ENCODE measurements at regions not wholly inside any gene's neighbourhood (a gene's known extent, or its start where the extent isn't known, plus 50 kb on each side); places are given as distances from the start of the nearest gene placed in this dataset.

GRCh38 chr5:67346611-67347010, 150.0 kb upstream of the CD180 start:
- Histone ChIP-seq H3K4me3 (no peak overlapping the region), H3K27me3 (no peaks in the 10 kb centered on the region), H3K9me3 (no peaks in the 10 kb centered on the region), H3K36me3 (no peaks in the 10 kb centered on the region), H3K4me1 (no peaks in the 10 kb centered on the region), H3K27ac (no peak overlapping the region)
- intact Hi-C loops (cut with DNase I; ENCODE audit: low total_unique reads) = no loop called here
- DNase-seq = no peak
- TF ChIP-seq CTCF (IDR thresholded peaks at IDR 0.05) = no peak
- TF ChIP-seq POLR2A (IDR thresholded peaks at IDR 0.05) = no peak

GRCh38 chr5:67344870-67345269, 148.3 kb upstream of the CD180 start:
- no peak overlapping the region for H3K27ac ChIP-seq
- no peaks in the 10 kb centered on the region for H3K27me3 ChIP-seq
- TF ChIP-seq CTCF (IDR thresholded peaks at IDR 0.05) (no peak), POLR2A (IDR thresholded peaks at IDR 0.05) (no peak)
- H3K36me3 ChIP-seq = no peaks in the 10 kb centered on the region
- no peaks in the 10 kb centered on the region for H3K4me1 ChIP-seq
- DNase-seq = no peak
- H3K4me3 ChIP-seq = no peak overlapping the region
- H3K9me3 ChIP-seq = no peaks in the 10 kb centered on the region
- intact Hi-C loops (cut with DNase I; ENCODE audit: low total_unique reads) = no loop called here

GRCh38 chr5:67343835-67344234, 147.2 kb upstream of the CD180 start:
- no peak overlapping the region for H3K27ac ChIP-seq
- no peaks in the 10 kb centered on the region for H3K9me3 ChIP-seq
- no peak overlapping the region for H3K4me3 ChIP-seq
- intact Hi-C loops (cut with DNase I; ENCODE audit: low total_unique reads) = no loop called here
- H3K36me3 ChIP-seq = no peaks in the 10 kb centered on the region
- TF ChIP-seq POLR2A (IDR thresholded peaks at IDR 0.05) (no peak), CTCF (IDR thresholded peaks at IDR 0.05) (no peak)
- H3K27me3 ChIP-seq = no peaks in the 10 kb centered on the region
- no peaks in the 10 kb centered on the region for H3K4me1 ChIP-seq
- DNase-seq = no peak

- no peaks in the 10 kb centered on the region for H3K9me3 ChIP-seq
- intact Hi-C loops (cut with DNase I; ENCODE audit: low total_unique reads) = no loop called here
- no peaks in the 10 kb centered on the region for H3K36me3 ChIP-seq
- H3K4me3 ChIP-seq = no peak overlapping the region
- H3K27me3 ChIP-seq = no peaks in the 10 kb centered on the region
- TF ChIP-seq POLR2A (IDR thresholded peaks at IDR 0.05) (no peak), CTCF (IDR thresholded peaks at IDR 0.05) (no peak)
- H3K27ac ChIP-seq = no peak overlapping the region
- DNase-seq = no peak
- no peaks in the 10 kb centered on the region for H3K4me1 ChIP-seq
Observed at GRCh38 chr5:67341478-67341877, 144.9 kb upstream of the CD180 start.

- H3K36me3 ChIP-seq = no peaks in the 10 kb centered on the region
- H3K27ac ChIP-seq = no peak overlapping the region
- H3K9me3 ChIP-seq = no peaks in the 10 kb centered on the region
- intact Hi-C loops (cut with DNase I; ENCODE audit: low total_unique reads) = no loop called here
- DNase-seq = no peak
- no peaks in the 10 kb centered on the region for H3K27me3 ChIP-seq
- TF ChIP-seq CTCF (IDR thresholded peaks at IDR 0.05) (no peak), POLR2A (IDR thresholded peaks at IDR 0.05) (no peak)
- no peak overlapping the region for H3K4me3 ChIP-seq
- peaks cover 0 to 7% of the 10 kb centered on the region in 2 donors for H3K4me1 ChIP-seq
Observed at GRCh38 chr5:67339219-67339767, 142.7 kb upstream of the CD180 start.

All from uterus (tissue), 3 donors.